SK-N-SH (cell line): ENCODE measurements at regions not wholly inside any gene's neighbourhood (a gene's known extent, or its start where the extent isn't known, plus 50 kb on each side); places are given as distances from the start of the nearest gene placed in this dataset.

ENCODE experiments used
- CTCF ChIA-PET: fragments of 300-600, 350-600 bp; formaldehyde crosslinking; extraction: SDS; loops from one replicate; lab custom pipeline; 2021; lab: Yijun Ruan, JAX
- POLR2A ChIA-PET: fragments of 350-600 bp; sonication (Branson Sonifier 250); formaldehyde crosslinking; extraction: SDS; loops from one replicate; lab custom pipeline; 2020; ENCODE audit warnings: antibody characterized with exemption, inconsistent platforms; lab: Yijun Ruan, JAX
- DNase-seq: peaks from one replicate; pipeline ENCODE4 v3.0.0; 2012
- H2AFZ ChIP-seq: fragments of 200-600 bp; sonication (generic); 2 replicates; pipeline ENCODE4 v1.8.1; 2016; ENCODE audit warnings: antibody characterized with exemption, mild to moderate bottlenecking, low read depth
- H3F3A ChIP-seq: fragments of 200-600 bp; sonication (generic); replicated peaks from 2 replicates; pipeline ENCODE3; 2016; ENCODE audit warnings: antibody characterized with exemption, mild to moderate bottlenecking; ENCODE audit not compliant: insufficient read depth
- H3K27ac ChIP-seq, 2 experiments: fragments of 200-500 bp in 1 of 2; fragments of 200-600 bp in 1 of 2; sonication (Bioruptor generic) in 1 of 2; sonication (generic), shearing (Covaris generic) in 1 of 2; 2 replicates each; pipeline versions ENCODE4 v1.5.1 to v1.6.1; 2014 to 2016; ENCODE audit warnings: low read depth in 2 of 2, inconsistent platforms in 1 of 2, low read length in 1 of 2, mild to moderate bottlenecking in 1 of 2, mixed read lengths in 1 of 2
- H3K27me3 ChIP-seq: fragments of 200-600 bp; sonication (generic), shearing (Covaris generic); 2 replicates; pipeline ENCODE4 v1.6.1; 2016; ENCODE audit warnings: mixed run types; ENCODE audit not compliant: insufficient read depth
- H3K36me3 ChIP-seq, 2 experiments: fragments of 200-500 bp in 1 of 2; fragments of 200-600 bp in 1 of 2; sonication (Bioruptor generic) in 1 of 2; sonication (generic) in 1 of 2; replicated peaks in 1 of 2; 2 replicates each; pipeline versions ENCODE3 to v1.5.1; 2014 to 2016; ENCODE audit warnings: low read length in 1 of 2, mild to moderate bottlenecking in 1 of 2; ENCODE audit not compliant: insufficient read depth in 2 of 2, control insufficient read depth in 1 of 2
- H3K4me1 ChIP-seq, 2 experiments: fragments of 200-500 bp in 1 of 2; fragments of 200-600 bp in 1 of 2; sonication (Bioruptor generic) in 1 of 2; sonication (generic), shearing (Covaris generic) in 1 of 2; 2 replicates each; pipeline versions ENCODE4 v1.5.1 to v1.6.1; 2014 to 2016; ENCODE audit warnings: low read depth in 1 of 2, low read length in 1 of 2, mixed run types in 1 of 2; ENCODE audit not compliant: insufficient read depth in 2 of 2, control insufficient read depth in 1 of 2
- H3K4me2 ChIP-seq: fragments of 200-600 bp; sonication (generic), shearing (Covaris generic); 2 replicates; pipeline ENCODE4 v1.6.1; 2017; ENCODE audit warnings: mixed run types
- H3K4me3 ChIP-seq, 2 experiments: fragments of 200-500 bp in 1 of 2; fragments of 200-600 bp in 1 of 2; sonication (Bioruptor generic) in 1 of 2; sonication (generic), shearing (Covaris generic) in 1 of 2; 2 replicates each; pipeline versions ENCODE4 v1.5.1 to v1.8.1; 2014 to 2016; ENCODE audit warnings: low read depth in 2 of 2, inconsistent platforms in 1 of 2, low read length in 1 of 2, mild to moderate bottlenecking in 1 of 2, mixed read lengths in 1 of 2, moderate library complexity in 1 of 2
- H3K79me2 ChIP-seq: fragments of 200-600 bp; sonication (generic); 2 replicates; pipeline ENCODE4 v1.8.1; 2017; ENCODE audit warnings: mild to moderate bottlenecking; ENCODE audit not compliant: insufficient read depth
- H3K9ac ChIP-seq: fragments of 200-600 bp; sonication (generic); 2 replicates; pipeline ENCODE4 v1.6.1; 2017; ENCODE audit warnings: mixed run types
- H3K9me2 ChIP-seq: fragments of 200-600 bp; sonication (generic); 2 replicates; pipeline ENCODE4 v1.6.1; 2017; ENCODE audit warnings: mixed run types
- H3K9me3 ChIP-seq: fragments of 200-600 bp; sonication (generic); 2 replicates; pipeline ENCODE4 v1.6.1; 2017; ENCODE audit warnings: mixed run types, mild to moderate bottlenecking, moderate library complexity
- H4K20me1 ChIP-seq: fragments of 200-600 bp; sonication (generic); 2 replicates; pipeline ENCODE4 v1.6.1; 2017; ENCODE audit warnings: mild to moderate bottlenecking, mixed run types; ENCODE audit not compliant: insufficient read depth
- CHD2 ChIP-seq: fragments of 150-350 bp; IDR thresholded peaks from 2 replicates; pipeline ENCODE4 v1.6.1; 2018; ENCODE audit warnings: low read length; ENCODE audit not compliant: partially characterized antibody
- EZH2phosphoT487 ChIP-seq: fragments of 200-600 bp; sonication (generic); IDR thresholded peaks from 2 replicates; pipeline ENCODE4 v1.6.1; 2017; ENCODE audit warnings: low read depth, mixed run types, mild to moderate bottlenecking, antibody characterized with exemption, moderate library complexity, borderline replicate concordance
- FOXM1 ChIP-seq: IDR thresholded peaks from 2 replicates; pipeline ENCODE4 v1.4.0; 2012; ENCODE audit warnings: low read depth, mild to moderate bottlenecking
- GABPA ChIP-seq: IDR thresholded peaks from 2 replicates; pipeline ENCODE4 v1.4.0; 2012; ENCODE audit warnings: low read depth, mild to moderate bottlenecking
- MEF2A ChIP-seq: IDR thresholded peaks from 2 replicates; pipeline ENCODE4 v1.4.0; 2012; ENCODE audit warnings: low read depth, borderline replicate concordance
- MXI1 ChIP-seq: IDR thresholded peaks from 2 replicates; pipeline ENCODE4 v1.6.1; 2012; ENCODE audit warnings: mild to moderate bottlenecking, low read depth, low read length, improper control_type of control experiment
- NRF1 ChIP-seq: IDR thresholded peaks from 2 replicates; pipeline ENCODE4 v1.6.1; 2012; ENCODE audit warnings: low read depth, mild to moderate bottlenecking, low read length
- RCOR1 ChIP-seq: fragments of 150-350 bp; IDR thresholded peaks from 2 replicates; pipeline ENCODE4 v1.6.1; 2017; ENCODE audit warnings: antibody characterized with exemption, low read length
- RXRA ChIP-seq: IDR thresholded peaks from 2 replicates; pipeline ENCODE4 v1.4.0; 2012; ENCODE audit warnings: low read depth, mild to moderate bottlenecking, borderline replicate concordance
- SIN3A ChIP-seq: IDR thresholded peaks from 2 replicates; pipeline ENCODE4 v1.6.1; 2012; ENCODE audit warnings: low read depth, mild to moderate bottlenecking, low read length, moderate library complexity, borderline replicate concordance
- TAF1 ChIP-seq: IDR thresholded peaks from 2 replicates; pipeline ENCODE4 v1.6.1; 2012; ENCODE audit warnings: low read depth, mild to moderate bottlenecking, low read length, moderate library complexity, borderline replicate concordance
- TEAD4 ChIP-seq: IDR thresholded peaks from 2 replicates; pipeline ENCODE4 v1.4.0; 2012; ENCODE audit warnings: mild to moderate bottlenecking, borderline replicate concordance; ENCODE audit not compliant: insufficient read depth
- YY1 ChIP-seq: IDR thresholded peaks from 2 replicates; pipeline ENCODE4 v1.4.0; 2012; ENCODE audit warnings: low read depth, mild to moderate bottlenecking
- WGBS: methylation state at CpG from one replicate; pipeline ENCODE4 v1.1.6; 2017; ENCODE audit warnings: low lambda C conversion rate; 5-methylcytosine and 5-hydroxymethylcytosine counted together
- TF ChIP-seq, protein P1 (sequence below): fragments of 200-600 bp; sonication (generic); IDR thresholded peaks from 2 replicates; pipeline ENCODE4 v1.6.1; 2017; ENCODE audit warnings: antibody characterized with exemption, mild to moderate bottlenecking, moderate library complexity
- TF ChIP-seq, protein P2 (sequence below): fragments of 150-350 bp; IDR thresholded peaks from 2 replicates; pipeline ENCODE4 v1.6.1; 2016; ENCODE audit warnings: mild to moderate bottlenecking, low read depth, low read length
- TF ChIP-seq, protein P3 (sequence below): fragments of 150-350 bp; IDR thresholded peaks from 2 replicates; pipeline ENCODE4 v1.6.1; 2017; ENCODE audit warnings: antibody characterized with exemption, low read length, low read depth, borderline replicate concordance
- TF ChIP-seq, protein P4 (sequence below): IDR thresholded peaks from 2 replicates; pipeline ENCODE4 v1.4.0; 2012; ENCODE audit warnings: low read depth
- TF ChIP-seq, protein P5 (sequence below): IDR thresholded peaks from 2 replicates; pipeline ENCODE4 v1.6.1; 2012; ENCODE audit warnings: mild to moderate bottlenecking, low read depth, low read length, moderate library complexity

DNA sequence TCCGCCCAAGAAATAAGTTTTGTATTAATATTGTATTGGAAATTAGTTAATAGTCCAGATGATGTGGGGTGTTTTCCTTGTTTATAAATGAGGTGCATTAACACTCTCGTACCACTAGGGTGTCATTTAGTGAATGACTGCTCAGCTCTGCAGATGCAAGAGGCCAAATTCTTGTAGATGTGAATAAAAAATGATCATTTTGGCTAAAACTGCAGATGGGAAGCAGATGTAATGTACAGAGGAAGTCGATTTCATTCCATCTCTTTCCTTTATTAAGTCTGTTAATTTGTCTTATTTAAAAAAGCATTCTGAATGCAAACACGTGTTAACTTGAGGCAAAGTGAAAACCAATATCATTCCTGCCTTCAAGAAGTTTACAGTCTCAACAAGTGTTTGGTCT is 108.1 kb downstream of the DHX15 start:
- H3F3A ChIP-seq, result peaks cover 17% of the 10 kb centered on the region
- H4K20me1 ChIP-seq, result no peaks in the 10 kb centered on the region
- CTCF ChIA-PET, result interaction anchor here (0.6 to 4.5 kb wide), 8 partner anchors 9 to 871 kb away, joined by 3 to 42 read pairs (median 4); no protein-coding TSS in a partner anchor
- no peaks in the 10 kb centered on the region for H3K9me3 ChIP-seq
- 30% methylated on average over 4 of the region's 4 CpGs for WGBS
- no peaks in the 10 kb centered on the region for H3K9me2 ChIP-seq
- no peaks in the 10 kb centered on the region; a peak in 1 of 4 replicates for H3K4me1 ChIP-seq
- TF ChIP-seq, protein P1, sequence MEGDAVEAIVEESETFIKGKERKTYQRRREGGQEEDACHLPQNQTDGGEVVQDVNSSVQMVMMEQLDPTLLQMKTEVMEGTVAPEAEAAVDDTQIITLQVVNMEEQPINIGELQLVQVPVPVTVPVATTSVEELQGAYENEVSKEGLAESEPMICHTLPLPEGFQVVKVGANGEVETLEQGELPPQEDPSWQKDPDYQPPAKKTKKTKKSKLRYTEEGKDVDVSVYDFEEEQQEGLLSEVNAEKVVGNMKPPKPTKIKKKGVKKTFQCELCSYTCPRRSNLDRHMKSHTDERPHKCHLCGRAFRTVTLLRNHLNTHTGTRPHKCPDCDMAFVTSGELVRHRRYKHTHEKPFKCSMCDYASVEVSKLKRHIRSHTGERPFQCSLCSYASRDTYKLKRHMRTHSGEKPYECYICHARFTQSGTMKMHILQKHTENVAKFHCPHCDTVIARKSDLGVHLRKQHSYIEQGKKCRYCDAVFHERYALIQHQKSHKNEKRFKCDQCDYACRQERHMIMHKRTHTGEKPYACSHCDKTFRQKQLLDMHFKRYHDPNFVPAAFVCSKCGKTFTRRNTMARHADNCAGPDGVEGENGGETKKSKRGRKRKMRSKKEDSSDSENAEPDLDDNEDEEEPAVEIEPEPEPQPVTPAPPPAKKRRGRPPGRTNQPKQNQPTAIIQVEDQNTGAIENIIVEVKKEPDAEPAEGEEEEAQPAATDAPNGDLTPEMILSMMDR, result peak; percentile 65
- TF ChIP-seq GABPA, result no peak
- POLR2A ChIA-PET, result no interaction called here
- no peak overlapping the region for H2AFZ ChIP-seq
- peak overlapping the region in 1 of 2 experiments; percentile 5; a peak in 1 of 4 replicates for H3K4me3 ChIP-seq
- no peak overlapping the region for H3K9ac ChIP-seq
- H3K27me3 ChIP-seq, result peaks cover 4% of the 10 kb centered on the region; the same call in 1 of the 2 replicates
- no peaks in the 10 kb centered on the region for H3K36me3 ChIP-seq
- no peak overlapping the region for H3K4me2 ChIP-seq
- no peak overlapping the region for H3K27ac ChIP-seq
- DNase-seq, result peak; percentile 43
- H3K79me2 ChIP-seq, result no peaks in the 10 kb centered on the region

DNA sequence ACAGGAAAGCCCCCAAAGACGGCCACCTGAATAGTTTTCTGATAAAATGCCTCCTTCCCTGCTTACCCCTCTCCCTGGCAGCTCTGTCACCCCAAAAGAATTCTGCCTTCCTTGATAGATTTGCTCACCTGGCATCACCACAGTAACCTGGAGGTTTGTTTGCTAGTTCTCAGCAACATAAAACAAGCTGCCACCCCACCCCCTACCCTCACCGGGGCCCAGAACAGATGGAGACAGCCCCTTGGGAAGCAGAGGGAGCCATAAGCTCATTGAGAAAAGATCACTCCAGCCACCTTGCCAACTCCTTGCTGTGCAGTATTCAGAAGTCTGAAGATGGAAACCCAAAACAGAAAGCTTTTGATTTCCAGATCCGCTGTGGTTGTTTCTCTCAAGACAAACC is 108.6 kb downstream of the DHX15 start:
- Histone ChIP-seq H3K4me1 (no peaks in the 10 kb centered on the region; a peak in 1 of 4 replicates), H3K9me3 (no peaks in the 10 kb centered on the region), H3K4me2 (no peak overlapping the region), H3K4me3 (0 out of 4 replicates have a peak overlapping the region, but pooled peaks of 1 of the 2 experiments have one; percentile 5), H3K9ac (no peak overlapping the region), H4K20me1 (no peaks in the 10 kb centered on the region), H3K79me2 (no peaks in the 10 kb centered on the region), H3K27me3 (peaks cover 7% of the 10 kb centered on the region; the same call in 1 of the 2 replicates), H3K9me2 (no peaks in the 10 kb centered on the region), H3K27ac (no peak overlapping the region), H3K36me3 (no peaks in the 10 kb centered on the region), H2AFZ (no peak overlapping the region), H3F3A (peaks cover 17% of the 10 kb centered on the region)
- POLR2A ChIA-PET, result no interaction called here
- 63% methylated on average over 3 of the region's 3 CpGs for WGBS
- CTCF ChIA-PET, result interaction anchor here (0.6 to 4.5 kb wide), 10 partner anchors 9 to 871 kb away, joined by 3 to 42 read pairs (median 3); no protein-coding TSS in a partner anchor
- DNase-seq, result no peak
- TF ChIP-seq NRF1 (no peak), MEF2A (no peak), SIN3A (no peak), MXI1 (no peak), RCOR1 (no peak), FOXM1 (no peak), TEAD4 (no peak), EZH2phosphoT487 (no peak), TAF1 (no peak), RXRA (no peak), GABPA (no peak), CHD2 (no peak), YY1 (no peak)
- TF ChIP-seq, protein P2, sequence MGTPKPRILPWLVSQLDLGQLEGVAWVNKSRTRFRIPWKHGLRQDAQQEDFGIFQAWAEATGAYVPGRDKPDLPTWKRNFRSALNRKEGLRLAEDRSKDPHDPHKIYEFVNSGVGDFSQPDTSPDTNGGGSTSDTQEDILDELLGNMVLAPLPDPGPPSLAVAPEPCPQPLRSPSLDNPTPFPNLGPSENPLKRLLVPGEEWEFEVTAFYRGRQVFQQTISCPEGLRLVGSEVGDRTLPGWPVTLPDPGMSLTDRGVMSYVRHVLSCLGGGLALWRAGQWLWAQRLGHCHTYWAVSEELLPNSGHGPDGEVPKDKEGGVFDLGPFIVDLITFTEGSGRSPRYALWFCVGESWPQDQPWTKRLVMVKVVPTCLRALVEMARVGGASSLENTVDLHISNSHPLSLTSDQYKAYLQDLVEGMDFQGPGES, result no peak
- TF ChIP-seq, protein P3, sequence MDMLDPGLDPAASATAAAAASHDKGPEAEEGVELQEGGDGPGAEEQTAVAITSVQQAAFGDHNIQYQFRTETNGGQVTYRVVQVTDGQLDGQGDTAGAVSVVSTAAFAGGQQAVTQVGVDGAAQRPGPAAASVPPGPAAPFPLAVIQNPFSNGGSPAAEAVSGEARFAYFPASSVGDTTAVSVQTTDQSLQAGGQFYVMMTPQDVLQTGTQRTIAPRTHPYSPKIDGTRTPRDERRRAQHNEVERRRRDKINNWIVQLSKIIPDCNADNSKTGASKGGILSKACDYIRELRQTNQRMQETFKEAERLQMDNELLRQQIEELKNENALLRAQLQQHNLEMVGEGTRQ, result no peak
- TF ChIP-seq, protein P4, sequence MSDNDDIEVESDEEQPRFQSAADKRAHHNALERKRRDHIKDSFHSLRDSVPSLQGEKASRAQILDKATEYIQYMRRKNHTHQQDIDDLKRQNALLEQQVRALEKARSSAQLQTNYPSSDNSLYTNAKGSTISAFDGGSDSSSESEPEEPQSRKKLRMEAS, result no peak
- TF ChIP-seq, protein P5, sequence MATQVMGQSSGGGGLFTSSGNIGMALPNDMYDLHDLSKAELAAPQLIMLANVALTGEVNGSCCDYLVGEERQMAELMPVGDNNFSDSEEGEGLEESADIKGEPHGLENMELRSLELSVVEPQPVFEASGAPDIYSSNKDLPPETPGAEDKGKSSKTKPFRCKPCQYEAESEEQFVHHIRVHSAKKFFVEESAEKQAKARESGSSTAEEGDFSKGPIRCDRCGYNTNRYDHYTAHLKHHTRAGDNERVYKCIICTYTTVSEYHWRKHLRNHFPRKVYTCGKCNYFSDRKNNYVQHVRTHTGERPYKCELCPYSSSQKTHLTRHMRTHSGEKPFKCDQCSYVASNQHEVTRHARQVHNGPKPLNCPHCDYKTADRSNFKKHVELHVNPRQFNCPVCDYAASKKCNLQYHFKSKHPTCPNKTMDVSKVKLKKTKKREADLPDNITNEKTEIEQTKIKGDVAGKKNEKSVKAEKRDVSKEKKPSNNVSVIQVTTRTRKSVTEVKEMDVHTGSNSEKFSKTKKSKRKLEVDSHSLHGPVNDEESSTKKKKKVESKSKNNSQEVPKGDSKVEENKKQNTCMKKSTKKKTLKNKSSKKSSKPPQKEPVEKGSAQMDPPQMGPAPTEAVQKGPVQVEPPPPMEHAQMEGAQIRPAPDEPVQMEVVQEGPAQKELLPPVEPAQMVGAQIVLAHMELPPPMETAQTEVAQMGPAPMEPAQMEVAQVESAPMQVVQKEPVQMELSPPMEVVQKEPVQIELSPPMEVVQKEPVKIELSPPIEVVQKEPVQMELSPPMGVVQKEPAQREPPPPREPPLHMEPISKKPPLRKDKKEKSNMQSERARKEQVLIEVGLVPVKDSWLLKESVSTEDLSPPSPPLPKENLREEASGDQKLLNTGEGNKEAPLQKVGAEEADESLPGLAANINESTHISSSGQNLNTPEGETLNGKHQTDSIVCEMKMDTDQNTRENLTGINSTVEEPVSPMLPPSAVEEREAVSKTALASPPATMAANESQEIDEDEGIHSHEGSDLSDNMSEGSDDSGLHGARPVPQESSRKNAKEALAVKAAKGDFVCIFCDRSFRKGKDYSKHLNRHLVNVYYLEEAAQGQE, result no peak
